ENCODE measurements at regions not wholly inside any gene's neighbourhood (a gene's known extent, or its start where the extent isn't known, plus 50 kb on each side); places are given as distances from the start of the nearest gene placed in this dataset.
"Not testable (repeated sequence)": the region's sequence is repeated elsewhere in the genome, so short reads cannot be mapped to it uniquely, and the experiment has no call there.

- no peak for DNase-seq (ENCODE audit: low spot score)
These were observed 279.0 kb downstream of the OXSM start for GRCh38 chr3:26068890-26069289.

- no peak for DNase-seq (ENCODE audit: low spot score)
These were observed 281.0 kb downstream of the OXSM start for GRCh38 chr3:26070854-26071253.

GRCh38 chr3:26074080-26074479 lies 284.2 kb downstream of the OXSM start:
- no peak for DNase-seq (ENCODE audit: low spot score)

GRCh38 chr3:26078539-26078938 lies 288.6 kb downstream of the OXSM start:
- no peak for DNase-seq (ENCODE audit: low spot score)

- no peak for DNase-seq (ENCODE audit: low spot score)
These were observed 291.3 kb downstream of the OXSM start for GRCh38 chr3:26081166-26081565.

- no peak for DNase-seq (ENCODE audit: low spot score)
These were observed 291.9 kb downstream of the OXSM start for GRCh38 chr3:26081806-26082205.

GRCh38 chr3:26082911-26083310 lies 293.0 kb downstream of the OXSM start:
- DNase-seq (ENCODE audit: low spot score), result no peak

- no peak for DNase-seq (ENCODE audit: low spot score)
These were observed 294.7 kb downstream of the OXSM start for GRCh38 chr3:26084629-26085028.

- no peak for DNase-seq (ENCODE audit: low spot score)
These were observed 297.9 kb downstream of the OXSM start for GRCh38 chr3:26087751-26088150.

- no peak for DNase-seq (ENCODE audit: low spot score)
These were observed 299.4 kb downstream of the OXSM start for GRCh38 chr3:26089249-26089648.

- DNase-seq (ENCODE audit: low spot score), result no peak
These were observed 300.7 kb downstream of the OXSM start for GRCh38 chr3:26090589-26090988.

GRCh38 chr3:26091096-26091495 lies 301.2 kb downstream of the OXSM start:
- DNase-seq (ENCODE audit: low spot score), result no peak

GRCh38 chr3:26091626-26092025 lies 301.7 kb downstream of the OXSM start:
- no peak for DNase-seq (ENCODE audit: low spot score)

GRCh38 chr3:26097111-26097510 lies 307.2 kb downstream of the OXSM start:
- not testable (repeated sequence) for DNase-seq (ENCODE audit: low spot score)

- no peak for DNase-seq (ENCODE audit: low spot score)
These were observed 309.8 kb downstream of the OXSM start for GRCh38 chr3:26099692-26100091.

GRCh38 chr3:26100176-26100575 lies 310.3 kb downstream of the OXSM start:
- DNase-seq (ENCODE audit: low spot score), result no peak

- no peak for DNase-seq (ENCODE audit: low spot score)
These were observed 312.5 kb downstream of the OXSM start for GRCh38 chr3:26102376-26102775.

- no peak for DNase-seq (ENCODE audit: low spot score)
These were observed 315.0 kb downstream of the OXSM start for GRCh38 chr3:26104851-26105251.

- DNase-seq (ENCODE audit: low spot score), result no peak
These were observed 315.4 kb downstream of the OXSM start for GRCh38 chr3:26105261-26105660.

- no peak for DNase-seq (ENCODE audit: low spot score)
These were observed 316.3 kb downstream of the OXSM start for GRCh38 chr3:26106228-26106627.

- DNase-seq (ENCODE audit: low spot score), result no peak
These were observed 319.1 kb downstream of the OXSM start for GRCh38 chr3:26108846-26109489.

- no peak for DNase-seq (ENCODE audit: low spot score)
These were observed 325.0 kb downstream of the OXSM start for GRCh38 chr3:26114851-26115250.

GRCh38 chr3:26118165-26118564 lies 328.3 kb downstream of the OXSM start:
- no peak for DNase-seq (ENCODE audit: low spot score)

- DNase-seq (ENCODE audit: low spot score), result no peak
These were observed 343.1 kb downstream of the OXSM start for GRCh38 chr3:26132942-26133341.

- no peak for DNase-seq (ENCODE audit: low spot score)
These were observed 351.4 kb downstream of the OXSM start for GRCh38 chr3:26141296-26141695.
